Right lung (tissue), 2 donors: ENCODE measurements at regions not wholly inside any gene's neighbourhood (a gene's known extent, or its start where the extent isn't known, plus 50 kb on each side); places are given as distances from the start of the nearest gene placed in this dataset.
"Not testable (repeated sequence)": the region's sequence is repeated elsewhere in the genome, so short reads cannot be mapped to it uniquely, and the experiment has no call there.

Experiments
- DNase-seq, 2 donors: peaks; one replicate each; pipeline ENCODE4 v3.0.0-alpha.2; 2013

- DNase-seq: no peak
Measured at GRCh38 chr1:73475316-73475870, 722.6 kb downstream of the LRRIQ3 start.

- DNase-seq: no peak
Measured at GRCh38 chr1:73472810-73473209, 725.2 kb downstream of the LRRIQ3 start.

GRCh38 chr1:73467731-73468130 lies 730.2 kb downstream of the LRRIQ3 start:
- DNase-seq: no peak

GRCh38 chr1:73463873-73464272 lies 734.1 kb downstream of the LRRIQ3 start:
- DNase-seq: no peak

- DNase-seq: no peak
Measured at GRCh38 chr1:73452522-73452921, 745.5 kb downstream of the LRRIQ3 start.

- DNase-seq: not testable (repeated sequence)
Measured at GRCh38 chr1:73450668-73451067, 747.3 kb downstream of the LRRIQ3 start.

- no peak for DNase-seq
Measured at GRCh38 chr1:73411479-73411878, 786.5 kb downstream of the LRRIQ3 start.

GRCh38 chr1:73401666-73402065 lies 796.3 kb downstream of the LRRIQ3 start:
- DNase-seq: no peak

- no peak for DNase-seq
Measured at GRCh38 chr1:73382966-73383365, 815.0 kb downstream of the LRRIQ3 start.

- no peak for DNase-seq
Measured at GRCh38 chr1:73366734-73367413, 831.1 kb downstream of the LRRIQ3 start.

- no peak for DNase-seq
Measured at GRCh38 chr1:73359001-73359400, 839.0 kb downstream of the LRRIQ3 start.

- DNase-seq: no peak
Measured at GRCh38 chr1:73356485-73356884, 841.5 kb downstream of the LRRIQ3 start.

GRCh38 chr1:73343947-73344346 lies 854.0 kb downstream of the LRRIQ3 start:
- no peak for DNase-seq

- no peak for DNase-seq
Measured at GRCh38 chr1:73333847-73334503, 864.0 kb downstream of the LRRIQ3 start.

- no peak for DNase-seq
Measured at GRCh38 chr1:73331726-73332125, 866.2 kb downstream of the LRRIQ3 start.

- no peak for DNase-seq
Measured at GRCh38 chr1:73327998-73328397, 870.0 kb downstream of the LRRIQ3 start.

- DNase-seq: no peak
Measured at GRCh38 chr1:73327180-73327793, 870.7 kb downstream of the LRRIQ3 start.

- no peak for DNase-seq
Measured at GRCh38 chr1:73326663-73327062, 871.3 kb downstream of the LRRIQ3 start.

- no peak for DNase-seq
Measured at GRCh38 chr1:73310797-73311381, 887.1 kb downstream of the LRRIQ3 start.

- DNase-seq: no peak
Measured at GRCh38 chr1:73306899-73307555, 890.9 kb downstream of the LRRIQ3 start.

GRCh38 chr1:73273886-73274285 lies 924.1 kb downstream of the LRRIQ3 start:
- DNase-seq: no peak

GRCh38 chr1:73245196-73245595 lies 952.8 kb downstream of the LRRIQ3 start:
- not testable (repeated sequence) for DNase-seq
